ENCODE measurements at regions not wholly inside any gene's neighbourhood (a gene's known extent, or its start where the extent isn't known, plus 50 kb on each side); places are given as distances from the start of the nearest gene placed in this dataset.

DNA sequence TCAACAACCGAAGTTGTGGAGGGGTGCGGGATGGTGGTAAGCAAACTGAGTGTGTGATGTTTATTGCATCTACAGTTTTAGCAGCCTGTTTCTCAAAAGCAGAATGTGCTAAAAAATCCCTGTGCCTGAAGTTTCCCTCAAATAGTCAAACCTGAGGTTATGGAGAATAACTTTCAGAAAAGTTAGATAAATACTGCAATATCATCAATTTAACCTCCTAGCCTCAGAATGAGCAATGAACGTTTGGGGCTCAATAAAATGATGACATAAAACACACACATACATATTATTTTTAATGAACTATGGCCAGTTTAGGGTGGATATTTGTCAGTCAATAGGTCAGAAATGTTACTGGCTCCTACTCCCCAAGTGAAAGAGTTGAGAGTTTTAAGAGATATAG lies 201.6 kb downstream of the SEMA6D start:
- TF ChIP-seq EZH2phosphoT487 (IDR thresholded peaks at IDR 0.05; ENCODE audit: low read length) (no peak), EZH2 (optimal IDR thresholded peaks at IDR 0.05; ENCODE audit: low read depth, low read length) (no peak)
- TF ChIP-seq, protein P1, sequence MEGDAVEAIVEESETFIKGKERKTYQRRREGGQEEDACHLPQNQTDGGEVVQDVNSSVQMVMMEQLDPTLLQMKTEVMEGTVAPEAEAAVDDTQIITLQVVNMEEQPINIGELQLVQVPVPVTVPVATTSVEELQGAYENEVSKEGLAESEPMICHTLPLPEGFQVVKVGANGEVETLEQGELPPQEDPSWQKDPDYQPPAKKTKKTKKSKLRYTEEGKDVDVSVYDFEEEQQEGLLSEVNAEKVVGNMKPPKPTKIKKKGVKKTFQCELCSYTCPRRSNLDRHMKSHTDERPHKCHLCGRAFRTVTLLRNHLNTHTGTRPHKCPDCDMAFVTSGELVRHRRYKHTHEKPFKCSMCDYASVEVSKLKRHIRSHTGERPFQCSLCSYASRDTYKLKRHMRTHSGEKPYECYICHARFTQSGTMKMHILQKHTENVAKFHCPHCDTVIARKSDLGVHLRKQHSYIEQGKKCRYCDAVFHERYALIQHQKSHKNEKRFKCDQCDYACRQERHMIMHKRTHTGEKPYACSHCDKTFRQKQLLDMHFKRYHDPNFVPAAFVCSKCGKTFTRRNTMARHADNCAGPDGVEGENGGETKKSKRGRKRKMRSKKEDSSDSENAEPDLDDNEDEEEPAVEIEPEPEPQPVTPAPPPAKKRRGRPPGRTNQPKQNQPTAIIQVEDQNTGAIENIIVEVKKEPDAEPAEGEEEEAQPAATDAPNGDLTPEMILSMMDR (IDR thresholded peaks at IDR 0.05; ENCODE audit: low read length): no peak
- Histone ChIP-seq H3K4me1 (ENCODE audit: low read length) (no peaks in the 10 kb centered on the region), H3K27ac (ENCODE audit: low read length) (no peak overlapping the region), H4K20me1 (ENCODE audit: insufficient read depth, low read length) (no peaks in the 10 kb centered on the region), H3K4me3 (ENCODE audit: low read length) (no peak overlapping the region), H3K9ac (ENCODE audit: low read length) (no peak overlapping the region), H3F3A (ENCODE audit: insufficient read depth, low read length) (no peaks in the 10 kb centered on the region), H3K4me2 (ENCODE audit: low read depth, low read length) (no peak overlapping the region), H2AFZ (ENCODE audit: low read length) (no peak overlapping the region), H3K27me3 (replicated peaks; ENCODE audit: insufficient read depth, low read length) (no peaks in the 10 kb centered on the region), H3K36me3 (replicated peaks; ENCODE audit: insufficient read depth, low read length) (no peaks in the 10 kb centered on the region), H3K9me3 (replicated peaks; ENCODE audit: insufficient read depth, low read length) (no peaks in the 10 kb centered on the region), H3K9me2 (replicated peaks; ENCODE audit: insufficient read depth, low read length) (no peaks in the 10 kb centered on the region), H3K79me2 (ENCODE audit: low read length) (no peaks in the 10 kb centered on the region)
- no peak for DNase-seq

DNA sequence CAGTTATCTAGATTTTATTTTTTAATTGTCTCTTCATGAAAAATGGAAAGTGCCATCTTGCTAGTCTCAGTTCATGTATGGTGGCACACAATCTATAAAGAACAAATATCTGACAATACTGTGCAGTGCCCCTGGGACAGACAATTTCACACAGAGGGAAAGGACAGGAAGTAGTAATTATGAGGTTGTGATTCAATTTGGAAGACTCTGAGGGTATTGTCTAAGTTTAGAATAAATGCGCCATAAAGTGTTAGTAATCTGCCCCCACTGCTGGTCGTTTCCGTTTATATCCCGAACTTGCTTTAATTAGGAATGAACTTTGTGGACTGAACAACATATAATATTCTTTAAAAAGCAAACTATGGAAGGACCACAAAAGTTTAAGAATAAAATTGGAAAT lies 196.4 kb upstream of the SLC24A5 start:
- Histone ChIP-seq H3K9me3 (replicated peaks; ENCODE audit: insufficient read depth, low read length) (no peaks in the 10 kb centered on the region), H3K36me3 (replicated peaks; ENCODE audit: insufficient read depth, low read length) (no peaks in the 10 kb centered on the region), H2AFZ (ENCODE audit: low read length) (no peak overlapping the region), H3K4me3 (ENCODE audit: low read length) (no peak overlapping the region), H3K4me2 (ENCODE audit: low read depth, low read length) (no peak overlapping the region), H3K27ac (ENCODE audit: low read length) (no peak overlapping the region), H3K79me2 (ENCODE audit: low read length) (no peaks in the 10 kb centered on the region), H3K27me3 (replicated peaks; ENCODE audit: insufficient read depth, low read length) (no peaks in the 10 kb centered on the region), H3K9ac (ENCODE audit: low read length) (no peak overlapping the region), H4K20me1 (ENCODE audit: insufficient read depth, low read length) (no peaks in the 10 kb centered on the region), H3K4me1 (ENCODE audit: low read length) (no peaks in the 10 kb centered on the region), H3K9me2 (replicated peaks; ENCODE audit: insufficient read depth, low read length) (no peaks in the 10 kb centered on the region), H3F3A (ENCODE audit: insufficient read depth, low read length) (no peaks in the 10 kb centered on the region)
- no peak for DNase-seq
- TF ChIP-seq, protein P1 (IDR thresholded peaks at IDR 0.05; ENCODE audit: low read length): no peak
- TF ChIP-seq EZH2 (optimal IDR thresholded peaks at IDR 0.05; ENCODE audit: low read depth, low read length) (no peak), EZH2phosphoT487 (IDR thresholded peaks at IDR 0.05; ENCODE audit: low read length) (no peak)

DNA sequence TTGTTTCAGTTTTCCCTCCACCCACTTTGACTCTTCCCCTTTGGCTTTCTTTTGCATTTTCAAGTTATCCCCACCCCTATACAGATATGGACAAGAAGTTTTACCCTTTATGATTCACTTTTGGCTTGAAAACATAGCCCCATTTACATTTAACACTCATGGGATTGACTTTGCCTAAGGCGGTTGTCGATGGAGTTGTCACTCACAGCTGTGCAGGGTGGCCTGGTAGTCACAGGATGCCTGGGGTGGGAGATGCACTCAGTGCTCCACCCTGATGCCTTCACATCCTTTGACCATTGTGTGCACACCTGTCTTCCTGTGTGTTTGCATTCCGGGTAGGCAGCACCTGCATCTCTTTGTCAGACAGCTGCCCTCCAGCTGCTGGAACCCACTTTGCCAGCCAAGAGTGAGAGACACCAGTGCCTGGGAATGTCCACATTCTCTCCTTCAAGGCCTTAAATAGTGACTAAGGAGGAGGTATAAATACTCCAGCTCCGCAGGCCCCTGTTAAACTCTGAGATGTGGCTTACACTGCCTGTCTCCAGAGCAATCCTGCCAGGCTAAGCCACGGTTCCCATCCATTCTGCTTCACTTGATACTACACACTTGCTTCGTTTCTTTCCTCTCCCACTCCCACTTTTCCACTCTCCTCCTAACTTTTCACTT lies 191.5 kb upstream of the SLC24A5 start:
- Histone ChIP-seq H4K20me1 (ENCODE audit: insufficient read depth, low read length) (no peaks in the 10 kb centered on the region), H3K4me1 (ENCODE audit: low read length) (0 out of 2 replicates have a peak, but pooled peaks cover 3% of the 10 kb centered on the region), H3K36me3 (replicated peaks; ENCODE audit: insufficient read depth, low read length) (no peaks in the 10 kb centered on the region), H3F3A (ENCODE audit: insufficient read depth, low read length) (no peaks in the 10 kb centered on the region), H3K4me2 (ENCODE audit: low read depth, low read length) (no peak overlapping the region), H3K9me3 (replicated peaks; ENCODE audit: insufficient read depth, low read length) (no peaks in the 10 kb centered on the region), H3K27ac (ENCODE audit: low read length) (no peak overlapping the region), H3K9ac (ENCODE audit: low read length) (no peak overlapping the region), H3K4me3 (ENCODE audit: low read length) (no peak overlapping the region), H3K79me2 (ENCODE audit: low read length) (no peaks in the 10 kb centered on the region), H3K9me2 (replicated peaks; ENCODE audit: insufficient read depth, low read length) (no peaks in the 10 kb centered on the region), H3K27me3 (replicated peaks; ENCODE audit: insufficient read depth, low read length) (no peaks in the 10 kb centered on the region), H2AFZ (ENCODE audit: low read length) (no peak overlapping the region)
- TF ChIP-seq EZH2phosphoT487 (IDR thresholded peaks at IDR 0.05; ENCODE audit: low read length): no peak
- TF ChIP-seq EZH2 (optimal IDR thresholded peaks at IDR 0.05; ENCODE audit: low read depth, low read length): no peak
- TF ChIP-seq, protein P1 (IDR thresholded peaks at IDR 0.05; ENCODE audit: low read length): no peak
- DNase-seq: no peak
